Peyer's patch (tissue), 4 donors: ENCODE measurements at regions not wholly inside any gene's neighbourhood (a gene's known extent, or its start where the extent isn't known, plus 50 kb on each side); places are given as distances from the start of the nearest gene placed in this dataset.

Source experiments
- POLR2A ChIP-seq, 2 donors: fragments of 450-650 bp; IDR thresholded peaks; one replicate each; pipeline ENCODE4 v1.5.1; 2017; ENCODE audit warnings: antibody characterized with exemption in 2 of 2, mild to moderate bottlenecking in 2 of 2, moderate library complexity in 2 of 2
- TF ChIP-seq, protein P1 (sequence below), 6 experiments: fragments of 450-650 bp in 4 of 6; fragments of 200-600 bp in 2 of 6; sonication (generic) in 1 of 6; IDR thresholded peaks; one replicate each; pipeline ENCODE4 v1.5.1; 2017 to 2019; ENCODE audit warnings: antibody characterized with exemption in 6 of 6, mild to moderate bottlenecking in 3 of 6, moderate library complexity in 1 of 6

DNA sequence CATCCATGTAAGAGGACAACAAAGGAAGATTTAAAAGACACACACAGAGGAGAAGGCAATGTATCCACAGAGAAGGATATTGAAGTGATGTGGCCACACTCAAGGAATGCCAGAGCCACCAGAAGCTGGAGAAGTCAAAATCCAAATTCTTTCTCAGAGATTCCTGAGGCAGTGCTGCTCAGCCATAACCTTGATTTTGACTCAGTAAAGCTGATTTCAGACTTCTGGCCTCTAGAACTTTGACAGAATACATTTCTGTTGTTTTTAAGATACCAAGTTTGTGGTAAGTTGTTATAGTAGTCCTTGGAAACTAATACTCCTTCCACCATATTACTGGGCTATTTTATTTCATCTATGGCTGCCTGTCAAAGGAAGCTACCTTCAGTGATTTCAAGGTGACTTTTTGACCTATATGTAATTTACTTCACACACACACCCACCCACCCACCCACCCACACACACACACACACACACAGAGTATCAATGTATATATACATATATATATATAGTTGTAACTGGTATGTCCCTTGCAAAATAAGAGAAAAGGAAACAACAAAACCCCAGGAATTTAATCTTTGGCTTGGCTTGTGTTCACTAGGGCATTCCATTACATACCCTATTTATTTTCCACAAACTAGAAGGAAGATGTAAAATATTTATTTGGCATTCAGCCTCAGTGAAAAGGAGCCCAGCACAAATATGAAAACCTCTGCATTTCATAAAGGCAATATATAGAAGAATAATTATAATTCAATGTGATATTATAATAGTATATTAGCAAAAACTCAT is 142.1 kb upstream of the PTGFR start:
- TF ChIP-seq, protein P1, sequence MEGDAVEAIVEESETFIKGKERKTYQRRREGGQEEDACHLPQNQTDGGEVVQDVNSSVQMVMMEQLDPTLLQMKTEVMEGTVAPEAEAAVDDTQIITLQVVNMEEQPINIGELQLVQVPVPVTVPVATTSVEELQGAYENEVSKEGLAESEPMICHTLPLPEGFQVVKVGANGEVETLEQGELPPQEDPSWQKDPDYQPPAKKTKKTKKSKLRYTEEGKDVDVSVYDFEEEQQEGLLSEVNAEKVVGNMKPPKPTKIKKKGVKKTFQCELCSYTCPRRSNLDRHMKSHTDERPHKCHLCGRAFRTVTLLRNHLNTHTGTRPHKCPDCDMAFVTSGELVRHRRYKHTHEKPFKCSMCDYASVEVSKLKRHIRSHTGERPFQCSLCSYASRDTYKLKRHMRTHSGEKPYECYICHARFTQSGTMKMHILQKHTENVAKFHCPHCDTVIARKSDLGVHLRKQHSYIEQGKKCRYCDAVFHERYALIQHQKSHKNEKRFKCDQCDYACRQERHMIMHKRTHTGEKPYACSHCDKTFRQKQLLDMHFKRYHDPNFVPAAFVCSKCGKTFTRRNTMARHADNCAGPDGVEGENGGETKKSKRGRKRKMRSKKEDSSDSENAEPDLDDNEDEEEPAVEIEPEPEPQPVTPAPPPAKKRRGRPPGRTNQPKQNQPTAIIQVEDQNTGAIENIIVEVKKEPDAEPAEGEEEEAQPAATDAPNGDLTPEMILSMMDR (IDR thresholded peaks at IDR 0.05): no peak
- TF ChIP-seq POLR2A (IDR thresholded peaks at IDR 0.05): no peak
